Lung (tissue), 11 donors: ENCODE measurements at regions not wholly inside any gene's neighbourhood (a gene's known extent, or its start where the extent isn't known, plus 50 kb on each side); places are given as distances from the start of the nearest gene placed in this dataset.

ENCODE experiments used
- ATAC-seq: fragments of 200-7000 bp; cut with Tn5 transposase; one replicate; pipeline ENCODE4 v1.9.1; 2020; ENCODE audit warnings: moderate number of reproducible peaks; ENCODE audit not compliant: insufficient read depth, low FRiP score
- DNase-seq, 3 donors: peaks; one replicate each; pipeline ENCODE4 v3.0.0-alpha.2; 2013 to 2017
- H3K27ac ChIP-seq, 2 donors: one replicate each; pipeline ENCODE4 v1.5.1; 2013; ENCODE audit warnings: mild to moderate bottlenecking in 2 of 2, moderate library complexity in 2 of 2, control low read depth in 1 of 2, inconsistent platforms in 1 of 2, low read depth in 1 of 2, low read length in 1 of 2
- H3K27me3 ChIP-seq, 3 donors: one replicate each; pipeline ENCODE4 v1.5.1; 2013; ENCODE audit warnings: low read length in 2 of 3; ENCODE audit not compliant: control insufficient read depth in 3 of 3, insufficient read depth in 3 of 3
- H3K36me3 ChIP-seq, 4 donors: one replicate each; pipeline ENCODE4 v1.5.1; 2013; ENCODE audit warnings: low read length in 4 of 4, mild to moderate bottlenecking in 1 of 4, moderate library complexity in 1 of 4; ENCODE audit not compliant: control insufficient read depth in 4 of 4, insufficient read depth in 4 of 4
- H3K4me1 ChIP-seq, 5 donors: one replicate each; pipeline ENCODE4 v1.5.1; 2013; ENCODE audit warnings: low read length in 5 of 5, mild to moderate bottlenecking in 2 of 5, moderate library complexity in 1 of 5; ENCODE audit not compliant: control insufficient read depth in 5 of 5, insufficient read depth in 5 of 5
- H3K4me3 ChIP-seq: one replicate; pipeline ENCODE4 v1.5.1; 2013; ENCODE audit warnings: mild to moderate bottlenecking, control low read depth, moderate library complexity
- H3K9ac ChIP-seq, 2 donors: one replicate each; pipeline ENCODE4 v1.5.1; 2013; ENCODE audit warnings: low read length in 2 of 2, control low read depth in 1 of 2; ENCODE audit not compliant: insufficient read depth in 1 of 2
- H3K9me3 ChIP-seq, 4 donors: one replicate each; pipeline ENCODE4 v1.5.1; 2013; ENCODE audit warnings: low read length in 3 of 4, mild to moderate bottlenecking in 1 of 4, moderate library complexity in 1 of 4; ENCODE audit not compliant: control insufficient read depth in 4 of 4, insufficient read depth in 3 of 4
- WGBS, 2 donors: extraction: QIAGEN DNeasy Blood & Tissue Kit; methylation state at CpG; one replicate each; pipeline ENCODE4 v1.1.7; 2013; 5-methylcytosine and 5-hydroxymethylcytosine counted together
- TF ChIP-seq, protein P1 (sequence below): IDR thresholded peaks from 2 replicates; pipeline ENCODE4 v1.5.1; 2012; ENCODE audit warnings: mild to moderate bottlenecking; ENCODE audit errors: control extremely low read depth, extremely low read depth
- donor health status: control.
- donor health status: control.
- donor health status: Bipolar disorder and iron deficiency.
- donor health status: healthy.
- donor health status: DM: yes; HTN: yes; CAD: no.

DNA sequence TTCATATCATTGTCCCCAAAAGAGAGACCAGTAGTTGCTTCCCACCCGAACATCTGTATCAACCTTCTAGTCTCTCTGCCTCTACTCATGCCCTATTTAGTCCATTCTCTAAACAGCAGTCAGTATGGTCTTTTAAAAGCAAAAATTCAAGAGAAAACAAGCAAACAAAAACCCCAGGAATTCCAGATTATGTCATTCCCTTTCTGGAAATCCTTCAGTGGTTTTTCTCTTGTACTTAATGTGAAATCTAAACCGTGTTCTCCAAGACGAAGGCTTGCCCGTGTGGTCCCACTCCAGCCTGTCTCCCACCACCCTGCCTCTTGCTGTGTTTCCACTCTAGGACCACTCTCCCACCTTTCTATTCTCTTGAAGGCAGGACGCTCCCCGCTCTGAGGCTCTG lies 90.8 kb downstream of the TMEM30B start:
- Histone ChIP-seq H3K9ac (no peak overlapping the region), H3K27ac (no peak overlapping the region), H3K27me3 (no peaks in the 10 kb centered on the region), H3K4me3 (no peak overlapping the region), H3K9me3 (no peaks in the 10 kb centered on the region), H3K36me3 (no peaks in the 10 kb centered on the region), H3K4me1 (peaks cover 0 to 23% (median 4%) of the 10 kb centered on the region in 5 donors)
- ATAC-seq = no peak
- WGBS, 2 donors = 81 to 91% methylated on average over 6 of the region's 6 CpGs
- TF ChIP-seq, protein P1, sequence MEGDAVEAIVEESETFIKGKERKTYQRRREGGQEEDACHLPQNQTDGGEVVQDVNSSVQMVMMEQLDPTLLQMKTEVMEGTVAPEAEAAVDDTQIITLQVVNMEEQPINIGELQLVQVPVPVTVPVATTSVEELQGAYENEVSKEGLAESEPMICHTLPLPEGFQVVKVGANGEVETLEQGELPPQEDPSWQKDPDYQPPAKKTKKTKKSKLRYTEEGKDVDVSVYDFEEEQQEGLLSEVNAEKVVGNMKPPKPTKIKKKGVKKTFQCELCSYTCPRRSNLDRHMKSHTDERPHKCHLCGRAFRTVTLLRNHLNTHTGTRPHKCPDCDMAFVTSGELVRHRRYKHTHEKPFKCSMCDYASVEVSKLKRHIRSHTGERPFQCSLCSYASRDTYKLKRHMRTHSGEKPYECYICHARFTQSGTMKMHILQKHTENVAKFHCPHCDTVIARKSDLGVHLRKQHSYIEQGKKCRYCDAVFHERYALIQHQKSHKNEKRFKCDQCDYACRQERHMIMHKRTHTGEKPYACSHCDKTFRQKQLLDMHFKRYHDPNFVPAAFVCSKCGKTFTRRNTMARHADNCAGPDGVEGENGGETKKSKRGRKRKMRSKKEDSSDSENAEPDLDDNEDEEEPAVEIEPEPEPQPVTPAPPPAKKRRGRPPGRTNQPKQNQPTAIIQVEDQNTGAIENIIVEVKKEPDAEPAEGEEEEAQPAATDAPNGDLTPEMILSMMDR = no peak
- no peak for DNase-seq

DNA sequence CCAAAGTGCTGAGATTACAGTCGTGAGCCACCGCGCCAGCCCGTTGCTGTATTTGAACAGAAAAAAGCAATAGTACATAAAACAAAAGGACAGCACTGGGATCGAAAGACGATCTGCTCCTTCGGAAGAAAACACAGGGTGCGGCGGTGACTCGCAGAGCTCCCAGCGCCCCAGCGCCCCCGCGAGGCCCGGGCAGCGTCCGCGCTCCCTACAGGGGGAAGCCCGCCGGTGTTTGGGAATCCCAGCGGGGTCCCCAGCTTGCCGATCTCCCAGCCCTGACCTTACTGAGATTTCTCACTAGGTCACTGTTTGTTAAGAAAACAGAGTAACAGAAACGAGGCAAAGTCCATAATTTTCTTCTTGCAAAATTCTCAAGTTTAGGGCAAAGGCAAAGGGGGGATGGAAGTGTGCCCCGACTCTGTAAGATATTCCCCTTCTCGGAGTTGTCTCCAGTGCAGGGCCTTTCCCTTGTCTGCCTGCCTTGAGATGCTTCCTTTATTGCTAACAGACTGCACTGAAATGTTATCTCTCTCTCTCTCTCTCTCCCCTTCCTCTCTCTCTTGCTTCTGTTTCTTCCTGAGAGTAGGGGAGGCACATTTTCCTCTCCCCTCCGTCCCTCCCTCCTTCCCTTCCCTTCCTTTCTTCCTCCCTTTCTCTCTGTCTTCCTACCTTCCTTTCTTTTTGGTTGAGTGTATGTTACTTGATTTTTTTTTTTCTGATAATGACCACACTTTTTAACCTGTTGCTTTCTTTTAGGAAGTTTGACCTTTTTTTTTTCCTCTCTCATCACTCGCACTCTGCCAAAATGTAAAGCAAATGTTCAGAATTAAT lies 91.9 kb downstream of the TMEM30B start:
- H3K36me3 ChIP-seq = no peaks in the 10 kb centered on the region
- H3K9me3 ChIP-seq = no peaks in the 10 kb centered on the region
- peak overlapping the region in 1 of 2 donors; percentile 70 for H3K9ac ChIP-seq
- H3K4me1 ChIP-seq = peaks cover 0 to 23% (median 4%) of the 10 kb centered on the region in 5 donors
- no peak overlapping the region for H3K4me3 ChIP-seq
- ATAC-seq (peak; percentile 83), DNase-seq (peak; percentile 78 to 81 (median 81))
- H3K27me3 ChIP-seq = no peaks in the 10 kb centered on the region
- WGBS, 2 donors = 6 to 10% methylated on average over 27 of the region's 27 CpGs
- H3K27ac ChIP-seq = no peak overlapping the region
- TF ChIP-seq, protein P1 = no peak

- Histone ChIP-seq H3K9ac (no peak overlapping the region), H3K4me1 (peaks cover 0 to 26% (median 4%) of the 10 kb centered on the region in 5 donors)
- ATAC-seq = no peak
Measured at GRCh38 chr14:61188196-61188595, 92.9 kb downstream of the TMEM30B start.

More at GRCh38 chr14:61188196-61188595, 92.9 kb downstream of the TMEM30B start:
- Histone ChIP-seq H3K36me3 (no peaks in the 10 kb centered on the region), H3K4me3 (no peak overlapping the region), H3K27ac (no peak overlapping the region), H3K27me3 (no peaks in the 10 kb centered on the region), H3K9me3 (no peaks in the 10 kb centered on the region)
- peak; percentile 18 to 50 (median 34) for DNase-seq
- TF ChIP-seq, protein P1 = no peak
- WGBS, 2 donors = 51 to 73% methylated on average over 20 to 21 of the region's 21 CpGs
